Astrocyte (in vitro differentiated cells and primary cell): ENCODE measurements at regions not wholly inside any gene's neighbourhood (a gene's known extent, or its start where the extent isn't known, plus 50 kb on each side); places are given as distances from the start of the nearest gene placed in this dataset.

Experiments
- DNase-seq: peaks from one replicate; pipeline ENCODE4 v3.0.0-alpha.2; 2010; ENCODE audit warnings: low read depth
- FAIRE-seq: peaks from 2 replicates; lab custom pipeline; 2011; peaks lifted over from hg19 to GRCh38; lab: Jason Lieb, UNC
- H2AFZ ChIP-seq: 2 replicates; pipeline ENCODE4 v1.6.0; 2012; ENCODE audit warnings: low read depth, low read length, inconsistent platforms
- H3K27ac ChIP-seq: 2 replicates; pipeline ENCODE4 v1.5.1; 2011; ENCODE audit warnings: low read depth, low read length, inconsistent platforms
- H3K27me3 ChIP-seq: 2 replicates; pipeline ENCODE4 v1.6.0; 2011; ENCODE audit warnings: low read length, inconsistent platforms; ENCODE audit not compliant: insufficient read depth
- H3K36me3 ChIP-seq: 2 replicates; pipeline ENCODE4 v1.5.1; 2011; ENCODE audit warnings: low read length, inconsistent platforms; ENCODE audit not compliant: insufficient read depth
- H3K4me1 ChIP-seq: 2 replicates; pipeline ENCODE4 v1.5.1; 2011; ENCODE audit warnings: low read length, inconsistent platforms; ENCODE audit not compliant: insufficient read depth
- H3K4me2 ChIP-seq: 2 replicates; pipeline ENCODE4 v1.6.0; 2012; ENCODE audit warnings: low read length, inconsistent platforms
- H3K4me3 ChIP-seq: 2 replicates; pipeline ENCODE4 v1.5.1; 2011; ENCODE audit warnings: low read depth, mild to moderate bottlenecking, low read length, inconsistent platforms; ENCODE audit not compliant: insufficient read depth
- H3K79me2 ChIP-seq: 2 replicates; pipeline ENCODE4 v1.6.0; 2012; ENCODE audit warnings: mild to moderate bottlenecking, low read length, inconsistent platforms; ENCODE audit not compliant: insufficient read depth
- H3K9ac ChIP-seq: 2 replicates; pipeline ENCODE4 v1.6.0; 2012; ENCODE audit warnings: mild to moderate bottlenecking, low read length, inconsistent platforms
- H3K9me3 ChIP-seq: 2 replicates; pipeline ENCODE4 v1.5.1; 2012; ENCODE audit warnings: low read depth, mild to moderate bottlenecking, low read length, inconsistent platforms; ENCODE audit not compliant: insufficient read depth
- H4K20me1 ChIP-seq: 2 replicates; pipeline ENCODE4 v1.6.0; 2012; ENCODE audit warnings: low read length, inconsistent platforms; ENCODE audit not compliant: insufficient read depth
- H3K27ac Mint-ChIP-seq: one replicate; pipeline ENCODE4 v1.8.0; 2021; ENCODE audit warnings: mild to moderate bottlenecking, mixed read lengths; ENCODE audit not compliant: unreplicated experiment
- H3K27me3 Mint-ChIP-seq: one replicate; pipeline ENCODE4 v1.8.0; 2021; ENCODE audit warnings: low read depth, mixed read lengths; ENCODE audit not compliant: unreplicated experiment
- H3K36me3 Mint-ChIP-seq: one replicate; pipeline ENCODE4 v1.8.0; 2021; ENCODE audit warnings: low read depth, mixed read lengths; ENCODE audit not compliant: unreplicated experiment
- H3K4me1 Mint-ChIP-seq: one replicate; pipeline ENCODE4 v1.8.0; 2021; ENCODE audit warnings: low read depth, mixed read lengths; ENCODE audit not compliant: unreplicated experiment
- H3K4me3 Mint-ChIP-seq: one replicate; pipeline ENCODE4 v1.8.0; 2021; ENCODE audit warnings: mild to moderate bottlenecking, moderate library complexity, mixed read lengths; ENCODE audit not compliant: unreplicated experiment
- H3K9me3 Mint-ChIP-seq: one replicate; pipeline ENCODE4 v1.8.0; 2021; ENCODE audit warnings: mild to moderate bottlenecking, mixed read lengths; ENCODE audit not compliant: unreplicated experiment
- CTCF ChIP-seq: IDR thresholded peaks from 2 replicates; pipeline ENCODE4 v1.5.1; 2011; ENCODE audit warnings: low read depth, mild to moderate bottlenecking, inconsistent platforms, low read length, moderate library complexity; ENCODE audit not compliant: insufficient read depth
- EZH2 ChIP-seq: IDR thresholded peaks from 2 replicates; pipeline ENCODE4 v1.6.1; 2012; ENCODE audit warnings: mild to moderate bottlenecking, low read length, inconsistent platforms; ENCODE audit not compliant: insufficient read depth

GRCh38 chr3:178244733-178245709 is 291.2 kb upstream of the KCNMB2 start:
- DNase-seq (peak; percentile 49), FAIRE-seq (no peak)
- Histone ChIP-seq H3K4me2 (no peak overlapping the region), H3K27me3 (no peaks in the 10 kb centered on the region), H3K9ac (no peak overlapping the region), H3K4me1 (no peaks in the 10 kb centered on the region), H3K9me3 (no peaks in the 10 kb centered on the region), H3K36me3 (no peaks in the 10 kb centered on the region), H3K4me3 (no peak overlapping the region), H4K20me1 (no peaks in the 10 kb centered on the region), H3K27ac (no peak overlapping the region), H3K79me2 (no peaks in the 10 kb centered on the region), H2AFZ (no peak overlapping the region)
- H3K27ac Mint-ChIP-seq = no peak overlapping the region
- no peaks in the 10 kb centered on the region for H3K4me1 Mint-ChIP-seq
- no peak overlapping the region for H3K4me3 Mint-ChIP-seq
- no peaks in the 10 kb centered on the region for H3K9me3 Mint-ChIP-seq
- no peaks in the 10 kb centered on the region for H3K36me3 Mint-ChIP-seq
- H3K27me3 Mint-ChIP-seq = no peaks in the 10 kb centered on the region
- no peak for TF ChIP-seq EZH2
- TF ChIP-seq CTCF = no peak

GRCh38 chr3:178246004-178246403 is 290.2 kb upstream of the KCNMB2 start:
- Mint-ChIP-seq H3K4me1 (no peaks in the 10 kb centered on the region), H3K4me3 (no peak overlapping the region), H3K36me3 (no peaks in the 10 kb centered on the region), H3K27ac (no peak overlapping the region), H3K9me3 (no peaks in the 10 kb centered on the region), H3K27me3 (no peaks in the 10 kb centered on the region)
- H3K36me3 ChIP-seq = no peaks in the 10 kb centered on the region
- H3K27ac ChIP-seq = no peak overlapping the region
- H3K9ac ChIP-seq = no peak overlapping the region
- H3K27me3 ChIP-seq = no peaks in the 10 kb centered on the region
- FAIRE-seq (no peak), DNase-seq (no peak)
- H3K4me1 ChIP-seq = no peaks in the 10 kb centered on the region
- TF ChIP-seq CTCF = no peak
- no peak for TF ChIP-seq EZH2
- no peaks in the 10 kb centered on the region for H3K9me3 ChIP-seq
- H3K4me2 ChIP-seq = no peak overlapping the region
- H3K79me2 ChIP-seq = no peaks in the 10 kb centered on the region
- H4K20me1 ChIP-seq = no peaks in the 10 kb centered on the region
- H3K4me3 ChIP-seq = no peak overlapping the region
- no peak overlapping the region for H2AFZ ChIP-seq

GRCh38 chr3:178255315-178255714 is 280.9 kb upstream of the KCNMB2 start:
- no peaks in the 10 kb centered on the region for H3K36me3 Mint-ChIP-seq
- no peaks in the 10 kb centered on the region for H3K4me1 Mint-ChIP-seq
- H3K4me2 ChIP-seq = no peak overlapping the region
- H3K27me3 ChIP-seq = no peaks in the 10 kb centered on the region
- peak; percentile 78 for DNase-seq
- no peaks in the 10 kb centered on the region for H3K4me1 ChIP-seq
- H3K4me3 ChIP-seq = no peak overlapping the region
- H3K27me3 Mint-ChIP-seq = no peaks in the 10 kb centered on the region
- H3K9me3 Mint-ChIP-seq = no peaks in the 10 kb centered on the region
- TF ChIP-seq EZH2 (no peak), CTCF (no peak)
- H4K20me1 ChIP-seq = no peaks in the 10 kb centered on the region
- H3K36me3 ChIP-seq = no peaks in the 10 kb centered on the region
- no peak overlapping the region for H3K4me3 Mint-ChIP-seq
- H3K79me2 ChIP-seq = no peaks in the 10 kb centered on the region
- no peak for FAIRE-seq
- H3K9me3 ChIP-seq = no peaks in the 10 kb centered on the region
- no peak overlapping the region for H3K9ac ChIP-seq
- no peak overlapping the region for H2AFZ ChIP-seq
- H3K27ac Mint-ChIP-seq = no peak overlapping the region
- no peak overlapping the region for H3K27ac ChIP-seq
